SU-DHL-6 (cell line): ENCODE measurements at regions not wholly inside any gene's neighbourhood (a gene's known extent, or its start where the extent isn't known, plus 50 kb on each side); places are given as distances from the start of the nearest gene placed in this dataset.

ENCODE experiments used
- H2AFZ ChIP-seq: fragments of 200-600 bp; sonication (generic); 2 replicates; pipeline ENCODE4 v1.6.1; 2014; ENCODE audit warnings: low read depth, mild to moderate bottlenecking, moderate library complexity, mixed read lengths, antibody characterized with exemption, low read length; ENCODE audit not compliant: severe bottlenecking
- H3F3A ChIP-seq: fragments of 200-600 bp; shearing (Covaris generic); 2 replicates; pipeline ENCODE4 v1.6.0; 2016; ENCODE audit warnings: antibody characterized with exemption, mild to moderate bottlenecking; ENCODE audit not compliant: insufficient read depth
- H3K27ac ChIP-seq: fragments of 200-600 bp; sonication (generic); 2 replicates; pipeline ENCODE4 v1.5.1; 2016; ENCODE audit warnings: low read depth, mild to moderate bottlenecking, low read length, moderate library complexity, mixed read lengths
- H3K27me3 ChIP-seq: fragments of 200-600 bp; sonication (generic), shearing (Covaris generic); 2 replicates; pipeline ENCODE4 v1.6.0; 2014; ENCODE audit warnings: mild to moderate bottlenecking, low read length
- H3K36me3 ChIP-seq: fragments of 200-600 bp; sonication (generic); 2 replicates; pipeline ENCODE4 v1.6.1; 2014; ENCODE audit warnings: mild to moderate bottlenecking, low read length, mixed read lengths
- H3K4me2 ChIP-seq: fragments of 300-600, 200-600 bp; shearing (Covaris generic), sonication (generic); 2 replicates; pipeline ENCODE4 v1.6.0; 2014; ENCODE audit warnings: low read length, low read depth, mild to moderate bottlenecking; ENCODE audit not compliant: poor library complexity, severe bottlenecking
- H3K4me3 ChIP-seq: fragments of 200-600 bp; sonication (generic); 2 replicates; pipeline ENCODE4 v1.5.1; 2014; ENCODE audit warnings: antibody characterized with exemption, low read length, mild to moderate bottlenecking, mixed read lengths; ENCODE audit not compliant: insufficient read depth, poor library complexity, severe bottlenecking
- H3K79me2 ChIP-seq: fragments of 200-600 bp; sonication (generic); 2 replicates; pipeline ENCODE4 v1.6.1; 2014; ENCODE audit warnings: mild to moderate bottlenecking, low read length, moderate library complexity; ENCODE audit not compliant: insufficient read depth
- H3K9ac ChIP-seq: fragments of 200-600 bp; sonication (generic); 2 replicates; pipeline ENCODE4 v1.7.0; 2014; ENCODE audit warnings: mild to moderate bottlenecking, low read length
- H3K9me2 ChIP-seq: fragments of 200-600 bp; sonication (generic); replicated peaks from 2 replicates; pipeline ENCODE4 v1.6.1; 2014; ENCODE audit warnings: low read length; ENCODE audit not compliant: insufficient read depth
- H3K9me3 ChIP-seq: fragments of 200-600 bp; sonication (generic); 2 replicates; pipeline ENCODE4 v1.6.1; 2014; ENCODE audit warnings: low read length, mixed read lengths; ENCODE audit not compliant: insufficient read depth
- H4K20me1 ChIP-seq: fragments of 200-600 bp; sonication (generic); 2 replicates; pipeline ENCODE4 v1.6.1; 2014; ENCODE audit warnings: low read depth, mild to moderate bottlenecking, antibody characterized with exemption, low read length, moderate library complexity, mixed read lengths
- CTCF ChIP-seq: fragments of 200-600 bp; sonication (generic); IDR thresholded peaks from one replicate; pipeline ENCODE4 v1.5.1; 2017; ENCODE audit warnings: antibody characterized with exemption, mild to moderate bottlenecking, low read length, moderate library complexity; ENCODE audit not compliant: insufficient read depth, poor library complexity, severe bottlenecking
- EZH2phosphoT487 ChIP-seq: fragments of 200-600 bp; sonication (generic), shearing (Covaris generic); conservative IDR thresholded peaks from 2 replicates; pipeline ENCODE4 v1.6.1; 2018; ENCODE audit warnings: mild to moderate bottlenecking, antibody characterized with exemption, low read length, moderate library complexity, mixed read lengths

- Histone ChIP-seq H3K79me2 (no peaks in the 10 kb centered on the region), H3F3A (no peaks in the 10 kb centered on the region), H3K9me2 (no peaks in the 10 kb centered on the region; the same call in 1 of the 2 replicates), H3K4me2 (no peak overlapping the region), H3K4me3 (no peak overlapping the region), H2AFZ (no peak overlapping the region), H3K36me3 (no peaks in the 10 kb centered on the region), H4K20me1 (no peaks in the 10 kb centered on the region), H3K9me3 (no peaks in the 10 kb centered on the region), H3K27ac (no peak overlapping the region), H3K27me3 (no peaks in the 10 kb centered on the region), H3K9ac (no peak overlapping the region)
- TF ChIP-seq CTCF = no peak
- no peak for TF ChIP-seq EZH2phosphoT487
These were observed 312.7 kb upstream of the DPH6 start for GRCh38 chr15:35858707-35859106.

GRCh38 chr15:35863655-35864054 lies 317.7 kb upstream of the DPH6 start:
- no peak overlapping the region for H3K9ac ChIP-seq
- no peak overlapping the region for H2AFZ ChIP-seq
- H3F3A ChIP-seq = no peaks in the 10 kb centered on the region
- H3K79me2 ChIP-seq = no peaks in the 10 kb centered on the region
- H3K36me3 ChIP-seq = no peaks in the 10 kb centered on the region
- no peak overlapping the region for H3K27ac ChIP-seq
- TF ChIP-seq EZH2phosphoT487 (no peak), CTCF (no peak)
- H3K4me3 ChIP-seq = no peak overlapping the region
- no peak overlapping the region for H3K4me2 ChIP-seq
- H3K27me3 ChIP-seq = no peaks in the 10 kb centered on the region
- no peaks in the 10 kb centered on the region for H3K9me3 ChIP-seq
- no peaks in the 10 kb centered on the region for H4K20me1 ChIP-seq
- no peaks in the 10 kb centered on the region for H3K9me2 ChIP-seq

GRCh38 chr15:35867356-35867755 lies 321.4 kb upstream of the DPH6 start:
- H4K20me1 ChIP-seq = no peaks in the 10 kb centered on the region
- H3K4me2 ChIP-seq = no peak overlapping the region
- H3K9ac ChIP-seq = no peak overlapping the region
- H3K9me3 ChIP-seq = no peaks in the 10 kb centered on the region
- no peak overlapping the region for H3K4me3 ChIP-seq
- TF ChIP-seq EZH2phosphoT487 (no peak), CTCF (no peak)
- no peaks in the 10 kb centered on the region for H3K27me3 ChIP-seq
- H3F3A ChIP-seq = no peaks in the 10 kb centered on the region
- no peaks in the 10 kb centered on the region for H3K36me3 ChIP-seq
- H2AFZ ChIP-seq = no peak overlapping the region
- H3K9me2 ChIP-seq = no peaks in the 10 kb centered on the region
- H3K79me2 ChIP-seq = no peaks in the 10 kb centered on the region
- no peak overlapping the region for H3K27ac ChIP-seq

- no peak overlapping the region for H3K4me3 ChIP-seq
- H3K27me3 ChIP-seq = no peaks in the 10 kb centered on the region
- no peaks in the 10 kb centered on the region for H3K79me2 ChIP-seq
- H3K9me2 ChIP-seq = no peaks in the 10 kb centered on the region
- H3K9ac ChIP-seq = no peak overlapping the region
- TF ChIP-seq EZH2phosphoT487 (no peak), CTCF (no peak)
- H4K20me1 ChIP-seq = no peaks in the 10 kb centered on the region
- no peak overlapping the region for H3K27ac ChIP-seq
- no peak overlapping the region for H3K4me2 ChIP-seq
- no peaks in the 10 kb centered on the region for H3F3A ChIP-seq
- no peaks in the 10 kb centered on the region for H3K36me3 ChIP-seq
- H2AFZ ChIP-seq = no peak overlapping the region
- H3K9me3 ChIP-seq = no peaks in the 10 kb centered on the region
These were observed 325.3 kb upstream of the DPH6 start for GRCh38 chr15:35871282-35871681.
